H1 (cell line): ENCODE measurements at regions not wholly inside any gene's neighbourhood (a gene's known extent, or its start where the extent isn't known, plus 50 kb on each side); places are given as distances from the start of the nearest gene placed in this dataset.

Experiments
- CTCF ChIA-PET: fragments of 300-600 bp; sonication (Branson Sonifier 250); formaldehyde crosslinking; loops from one replicate; lab custom pipeline; 2021; ENCODE audit not compliant: partially characterized antibody; lab: Charles Lee
- POLR2A ChIA-PET: fragments of 300-600 bp; sonication (Branson Sonifier 250); formaldehyde crosslinking; loops from one replicate; lab custom pipeline; 2021; ENCODE audit warnings: inconsistent platforms; ENCODE audit not compliant: partially characterized antibody; lab: Charles Lee
- DNase-seq, 2 experiments: peaks; one replicate each; pipeline versions ENCODE4 v3.0.0 to v3.0.0-alpha.2; 2010 to 2022; ENCODE audit warnings: low spot score in 2 of 2, low read depth in 1 of 2, mixed read lengths in 1 of 2
- FAIRE-seq: peaks from 2 replicates; lab custom pipeline; 2011; peaks lifted over from hg19 to GRCh38; lab: Jason Lieb, UNC
- H2AFZ ChIP-seq: 2 replicates; pipeline ENCODE4 v1.8.1; 2012; ENCODE audit warnings: low read length, inconsistent platforms
- H2AK5ac ChIP-seq: 2 replicates; pipeline ENCODE4 v1.6.1; 2013; ENCODE audit warnings: low read depth, low read length
- H2BK120ac ChIP-seq: replicated peaks from 2 replicates; pipeline ENCODE3; 2013; ENCODE audit warnings: low read depth, low read length, inconsistent platforms
- H2BK12ac ChIP-seq: 2 replicates; pipeline ENCODE4 v1.6.1; 2013; ENCODE audit warnings: low read depth, low read length
- H2BK15ac ChIP-seq: 2 replicates; pipeline ENCODE4 v1.6.1; 2013; ENCODE audit warnings: low read length
- H2BK20ac ChIP-seq: 2 replicates; pipeline ENCODE4 v1.6.1; 2013; ENCODE audit warnings: low read length
- H2BK5ac ChIP-seq: 2 replicates; pipeline ENCODE4 v1.6.1; 2013; ENCODE audit warnings: low read depth, low read length
- H3K14ac ChIP-seq: 2 replicates; pipeline ENCODE4 v1.6.1; 2013; ENCODE audit warnings: inconsistent platforms; ENCODE audit not compliant: insufficient read length
- H3K18ac ChIP-seq: 2 replicates; pipeline ENCODE4 v1.6.1; 2013; ENCODE audit warnings: low read length; ENCODE audit errors: extremely low read depth
- H3K23ac ChIP-seq: 2 replicates; pipeline ENCODE4 v1.6.1; 2013; ENCODE audit warnings: inconsistent platforms; ENCODE audit not compliant: insufficient read length
- H3K23me2 ChIP-seq: 2 replicates; pipeline ENCODE4 v1.6.1; 2013; ENCODE audit warnings: low read depth, low read length
- H3K27ac ChIP-seq: 2 replicates; pipeline ENCODE4 v1.6.1; 2011; ENCODE audit warnings: low read depth, low read length, inconsistent platforms
- H3K27me3 ChIP-seq, 4 experiments: replicated peaks in 1 of 4; 1 replicate in 1 of 4; 2 replicates in 3 of 4; pipeline versions ENCODE4 v1.6.1 to v1.8.1; 2011 to 2013; ENCODE audit warnings: low read length in 3 of 4, mild to moderate bottlenecking in 3 of 4, inconsistent platforms in 2 of 4, mixed read lengths in 2 of 4, moderate library complexity in 1 of 4; ENCODE audit not compliant: control insufficient read depth in 3 of 4, insufficient read depth in 3 of 4; ENCODE audit errors: extremely low read depth in 1 of 4
- H3K36me3 ChIP-seq, 4 experiments: 2 replicates each; pipeline versions ENCODE4 v1.6.1 to v1.8.1; 2011 to 2013; ENCODE audit warnings: mild to moderate bottlenecking in 4 of 4, low read length in 3 of 4, moderate library complexity in 2 of 4, control low read depth in 1 of 4, inconsistent platforms in 1 of 4; ENCODE audit not compliant: insufficient read depth in 4 of 4, control insufficient read depth in 2 of 4
- H3K4ac ChIP-seq: replicated peaks from 2 replicates; pipeline ENCODE3; 2013; ENCODE audit warnings: low read length, low read depth, mixed read lengths, inconsistent platforms; ENCODE audit not compliant: insufficient read length
- H3K4me1 ChIP-seq, 4 experiments: replicated peaks in 1 of 4; 1 replicate in 1 of 4; 2 replicates in 3 of 4; pipeline versions ENCODE4 v1.6.1 to v1.8.1; 2011 to 2013; ENCODE audit warnings: low read length in 3 of 4, inconsistent platforms in 2 of 4, mixed read lengths in 1 of 4; ENCODE audit not compliant: insufficient read depth in 4 of 4, control insufficient read depth in 3 of 4
- H3K4me2 ChIP-seq, 2 experiments: 2 replicates each; pipeline versions ENCODE4 v1.6.1 to v1.8.1; 2011 to 2013; ENCODE audit warnings: low read depth in 2 of 2, low read length in 2 of 2, control low read depth in 1 of 2, inconsistent platforms in 1 of 2, mild to moderate bottlenecking in 1 of 2; ENCODE audit not compliant: insufficient read depth in 1 of 2
- H3K4me3 ChIP-seq, 4 experiments: fragments of 200-600, 300-600 bp in 1 of 4; sonication (generic), shearing (Covaris generic), sonication (Bioruptor Twin) in 1 of 4; 2 replicates each; pipeline versions ENCODE4 v1.5.1 to v1.8.1; 2011 to 2016; ENCODE audit warnings: low read length in 4 of 4, low read depth in 3 of 4, control low read depth in 2 of 4, inconsistent platforms in 2 of 4, mild to moderate bottlenecking in 2 of 4, mixed read lengths in 1 of 4, moderate library complexity in 1 of 4; ENCODE audit not compliant: insufficient read depth in 2 of 4; ENCODE audit errors: extremely low read depth in 1 of 4
- H3K56ac ChIP-seq: replicated peaks from 2 replicates; pipeline ENCODE3; 2013; ENCODE audit warnings: low read depth, mild to moderate bottlenecking, mixed read lengths, low read length, inconsistent platforms; ENCODE audit not compliant: insufficient read length
- H3K79me1 ChIP-seq: 2 replicates; pipeline ENCODE4 v1.6.1; 2013; ENCODE audit warnings: low read depth, low read length, control low read depth
- H3K79me2 ChIP-seq, 2 experiments: 2 replicates each; pipeline versions ENCODE4 v1.6.1 to v1.8.1; 2012 to 2013; ENCODE audit warnings: low read length in 2 of 2, mild to moderate bottlenecking in 2 of 2, inconsistent platforms in 1 of 2; ENCODE audit not compliant: insufficient read depth in 2 of 2, control insufficient read depth in 1 of 2
- H3K9ac ChIP-seq, 4 experiments: replicated peaks in 1 of 4; 1 replicate in 1 of 4; 2 replicates in 3 of 4; pipeline versions ENCODE4 v1.6.1 to v1.8.1; 2011 to 2013; ENCODE audit warnings: low read depth in 3 of 4, low read length in 3 of 4, control low read depth in 2 of 4, mild to moderate bottlenecking in 2 of 4, moderate library complexity in 2 of 4, inconsistent platforms in 1 of 4; ENCODE audit errors: extremely low read depth in 1 of 4
- H3K9me3 ChIP-seq, 2 experiments: 2 replicates each; pipeline versions ENCODE4 v1.6.1 to v1.8.1; 2012 to 2013; ENCODE audit warnings: mild to moderate bottlenecking in 2 of 2, moderate library complexity in 2 of 2, control low read depth in 1 of 2, inconsistent platforms in 1 of 2, low read depth in 1 of 2, low read length in 1 of 2, mixed read lengths in 1 of 2; ENCODE audit not compliant: insufficient read depth in 2 of 2
- H4K20me1 ChIP-seq, 2 experiments: replicated peaks in 1 of 2; 2 replicates each; pipeline versions ENCODE3 to v1.8.1; 2011 to 2013; ENCODE audit warnings: inconsistent platforms in 2 of 2, low read length in 2 of 2, mild to moderate bottlenecking in 1 of 2; ENCODE audit not compliant: insufficient read depth in 2 of 2, control insufficient read depth in 1 of 2
- H4K5ac ChIP-seq: 2 replicates; pipeline ENCODE4 v1.6.1; 2013; ENCODE audit warnings: low read length, low read depth, mixed read lengths, inconsistent platforms; ENCODE audit not compliant: insufficient read length
- H4K8ac ChIP-seq: 2 replicates; pipeline ENCODE4 v1.8.0; 2013; ENCODE audit warnings: mild to moderate bottlenecking, moderate library complexity, low read length, inconsistent platforms; ENCODE audit not compliant: insufficient read depth; ENCODE audit errors: extremely low read depth
- H4K91ac ChIP-seq: replicated peaks from 2 replicates; pipeline ENCODE3; 2013; ENCODE audit warnings: low read length, mixed read lengths, inconsistent platforms; ENCODE audit not compliant: insufficient read length
- ASH2L ChIP-seq: fragments of 200-600, 300-600 bp; sonication (generic); IDR thresholded peaks from one replicate; pipeline ENCODE4 v1.7.1; 2017; ENCODE audit warnings: low read length
- RBBP5 ChIP-seq: IDR thresholded peaks from 2 replicates; pipeline ENCODE4 v1.7.1; 2012; ENCODE audit warnings: low read depth, mild to moderate bottlenecking, inconsistent platforms, low read length, moderate library complexity, borderline replicate concordance
- TBP ChIP-seq: IDR thresholded peaks from 2 replicates; pipeline ENCODE4 v1.6.1; 2011; ENCODE audit warnings: low read depth, low read length, improper control_type of control experiment
- WGBS, 2 experiments: shearing (Covaris generic) in 1 of 2; methylation state at CpG; one replicate each; pipeline versions ENCODE4 v1.1.6 to v1.1.7; 2013 to 2015; ENCODE audit warnings: low lambda C conversion rate in 2 of 2, mixed read lengths in 2 of 2, inconsistent platforms in 1 of 2, low coverage in 1 of 2, missing lambda C conversion rate in 1 of 2; ENCODE audit not compliant: insufficient replicate concordance in 2 of 2, insufficient coverage in 1 of 2, insufficient read length in 1 of 2; ENCODE audit errors: extremely low coverage in 1 of 2, missing lambda C conversion rate in 1 of 2; 5-methylcytosine and 5-hydroxymethylcytosine counted together

GRCh38 chr6:146909376-146909775 lies 294.8 kb upstream of the STXBP5 start:
- H2BK5ac ChIP-seq: no peak overlapping the region
- H3K9me3 ChIP-seq: no peaks in the 10 kb centered on the region
- ChIA-PET POLR2A (no interaction called here), CTCF (interaction anchor here (1.3 kb wide), 1 partner anchor 14 kb away, joined by 4 read pairs; no protein-coding TSS in a partner anchor)
- H3K23me2 ChIP-seq: no peaks in the 10 kb centered on the region
- H3K4me2 ChIP-seq: no peak overlapping the region
- no peak overlapping the region for H3K23ac ChIP-seq
- no peak for DNase-seq
- H3K14ac ChIP-seq: no peak overlapping the region
- no peak overlapping the region for H2BK20ac ChIP-seq
- H3K27ac ChIP-seq: no peak overlapping the region
- no peak overlapping the region for H4K5ac ChIP-seq
- no peak overlapping the region for H2AK5ac ChIP-seq
- H3K36me3 ChIP-seq: no peaks in the 10 kb centered on the region
- H3K4ac ChIP-seq: no peak overlapping the region
- no peak overlapping the region for H3K4me3 ChIP-seq
- H3K18ac ChIP-seq: no peak overlapping the region
- no peak overlapping the region for H2BK12ac ChIP-seq
- H3K79me2 ChIP-seq: no peaks in the 10 kb centered on the region
- no peak overlapping the region for H3K9ac ChIP-seq
- H2AFZ ChIP-seq: no peak overlapping the region
- H4K91ac ChIP-seq: no peak overlapping the region
- no peak overlapping the region for H2BK15ac ChIP-seq
- H2BK120ac ChIP-seq: no peak overlapping the region
- no peaks in the 10 kb centered on the region for H4K20me1 ChIP-seq
- H3K4me1 ChIP-seq: peaks cover 4 to 8% (median 6%) of the 10 kb centered on the region in 4 experiments; a peak in 5 of 7 replicates
- no peak overlapping the region for H4K8ac ChIP-seq
- no peak overlapping the region for H3K56ac ChIP-seq
- H3K79me1 ChIP-seq: no peaks in the 10 kb centered on the region
- H3K27me3 ChIP-seq: no peaks in the 10 kb centered on the region; a peak in 1 of 7 replicates
- WGBS, 2 experiments: 93% methylated on average over 2 of the region's 2 CpGs; no CpG with 5 or more reads in 1 of the 2 experiments
- FAIRE-seq: no peak
- TF ChIP-seq TBP: no peak
- TF ChIP-seq RBBP5: no peak
- TF ChIP-seq ASH2L: no peak
